IMR-90 (cell line): ENCODE measurements at regions not wholly inside any gene's neighbourhood (a gene's known extent, or its start where the extent isn't known, plus 50 kb on each side); places are given as distances from the start of the nearest gene placed in this dataset.

ENCODE experiments used
- BHLHE40 ChIP-seq: fragments of 150-350 bp; IDR thresholded peaks from 2 replicates; pipeline ENCODE4 v1.6.1; 2016; ENCODE audit warnings: mild to moderate bottlenecking, low read depth, low read length
- CTCF ChIP-seq: conservative IDR thresholded peaks from 2 replicates; pipeline ENCODE4 v1.5.1; 2012; ENCODE audit warnings: mild to moderate bottlenecking, low read depth, low read length, improper control_type of control experiment
- NFE2L2 ChIP-seq: fragments of 150-350 bp; IDR thresholded peaks from 2 replicates; pipeline ENCODE4 v1.6.1; 2016; ENCODE audit warnings: low read depth, mild to moderate bottlenecking, low read length
- POLR2A ChIP-seq: IDR thresholded peaks from 2 replicates; pipeline ENCODE4 v1.6.1; 2012; ENCODE audit warnings: mild to moderate bottlenecking, low read depth, low read length
- RAD21 ChIP-seq: IDR thresholded peaks from 2 replicates; pipeline ENCODE4 v1.6.1; 2012; ENCODE audit warnings: low read length, improper control_type of control experiment
- RFX5 ChIP-seq: IDR thresholded peaks from 2 replicates; pipeline ENCODE4 v1.8.0; 2012; ENCODE audit warnings: low read depth, mild to moderate bottlenecking, low read length, moderate library complexity
- SMC3 ChIP-seq: fragments of 150-350 bp; IDR thresholded peaks from 2 replicates; pipeline ENCODE4 v1.6.1; 2016; ENCODE audit warnings: low read depth, mild to moderate bottlenecking, antibody characterized with exemption, low read length, moderate library complexity
- USF2 ChIP-seq: fragments of 150-350 bp; IDR thresholded peaks from 2 replicates; pipeline ENCODE4 v1.6.1; 2017; ENCODE audit warnings: mild to moderate bottlenecking, antibody characterized with exemption, low read length, low read depth

GRCh38 chr5:96144289-96144688 lies 182.6 kb upstream of the ELL2 start:
- no peak for TF ChIP-seq CTCF
- no peak for TF ChIP-seq POLR2A
- no peak for TF ChIP-seq NFE2L2
- TF ChIP-seq SMC3 = no peak
- no peak for TF ChIP-seq RFX5
- TF ChIP-seq USF2 = no peak
- TF ChIP-seq BHLHE40 = no peak
- no peak for TF ChIP-seq RAD21
